ENCODE measurements at regions not wholly inside any gene's neighbourhood (a gene's known extent, or its start where the extent isn't known, plus 50 kb on each side); places are given as distances from the start of the nearest gene placed in this dataset.

GRCh38 chr6:68008445-68008844 is 626.6 kb upstream of the ADGRB3 start:
- no peak for TF ChIP-seq CTCF (IDR thresholded peaks at IDR 0.05; ENCODE audit: low read length)
- TF ChIP-seq EZH2 (optimal IDR thresholded peaks at IDR 0.05; ENCODE audit: low read depth, low read length), result no peak
- no peak for TF ChIP-seq EZH2phosphoT487 (IDR thresholded peaks at IDR 0.05; ENCODE audit: low read length)
